MM.1S (cell line): ENCODE measurements at regions not wholly inside any gene's neighbourhood (a gene's known extent, or its start where the extent isn't known, plus 50 kb on each side); places are given as distances from the start of the nearest gene placed in this dataset.

Experiments used
- DNase-seq: peaks from one replicate; pipeline ENCODE4 v3.0.0-alpha.2; 2015
- H2AFZ ChIP-seq: fragments of 300-600 bp; sonication (generic); 2 replicates; pipeline ENCODE4 v1.6.0; 2016; ENCODE audit warnings: antibody characterized with exemption, low read length
- H3F3A ChIP-seq: fragments of 300-600 bp; sonication (generic); 2 replicates; pipeline ENCODE4 v1.6.1; 2016; ENCODE audit warnings: mild to moderate bottlenecking, antibody characterized with exemption, low read length, moderate library complexity, mixed read lengths; ENCODE audit not compliant: insufficient read depth
- H3K27ac ChIP-seq: fragments of 300-600 bp; sonication (generic); 2 replicates; pipeline ENCODE4 v1.5.1; 2016; ENCODE audit warnings: mild to moderate bottlenecking, low read length
- H3K27me3 ChIP-seq: fragments of 300-600 bp; sonication (generic); replicated peaks from 2 replicates; pipeline ENCODE4 v1.6.0; 2016; ENCODE audit warnings: low read length; ENCODE audit not compliant: insufficient read depth
- H3K36me3 ChIP-seq: fragments of 300-600 bp; sonication (generic); replicated peaks from 2 replicates; pipeline ENCODE4 v1.6.1; 2016; ENCODE audit warnings: mild to moderate bottlenecking, low read length, mixed read lengths; ENCODE audit not compliant: insufficient read depth
- H3K4me1 ChIP-seq: fragments of 300-600 bp; sonication (generic); 2 replicates; pipeline ENCODE4 v1.6.1; 2016; ENCODE audit warnings: low read length, mixed read lengths
- H3K4me2 ChIP-seq: fragments of 300-600 bp; sonication (generic); 2 replicates; pipeline ENCODE4 v1.6.0; 2016; ENCODE audit warnings: low read depth, low read length
- H3K4me3 ChIP-seq: fragments of 300-600 bp; sonication (generic); 2 replicates; pipeline ENCODE4 v1.5.1; 2016; ENCODE audit warnings: low read length, mixed read lengths
- H3K79me2 ChIP-seq: fragments of 300-600 bp; sonication (generic); 2 replicates; pipeline ENCODE4 v1.6.1; 2016; ENCODE audit warnings: mixed run types, low read length, mixed read lengths
- H3K9ac ChIP-seq: fragments of 300-600 bp; sonication (generic); 2 replicates; pipeline ENCODE4 v1.6.1; 2016; ENCODE audit warnings: low read length, mixed read lengths
- H3K9me2 ChIP-seq: fragments of 300-600 bp; sonication (generic); replicated peaks from 2 replicates; pipeline ENCODE4 v1.6.1; 2016; ENCODE audit warnings: mild to moderate bottlenecking, low read length, mixed read lengths; ENCODE audit not compliant: insufficient read depth
- H3K9me3 ChIP-seq: fragments of 300-600 bp; sonication (generic); replicated peaks from 2 replicates; pipeline ENCODE4 v1.6.1; 2016; ENCODE audit warnings: mild to moderate bottlenecking, low read length, mixed read lengths; ENCODE audit not compliant: insufficient read depth
- H4K20me1 ChIP-seq: fragments of 300-600 bp; sonication (generic); 2 replicates; pipeline ENCODE4 v1.6.1; 2016; ENCODE audit warnings: mild to moderate bottlenecking, low read length, moderate library complexity, mixed read lengths; ENCODE audit not compliant: insufficient read depth
- CTCF ChIP-seq: fragments of 300-600 bp; sonication (generic); IDR thresholded peaks from 2 replicates; pipeline ENCODE4 v1.5.1; 2016; ENCODE audit warnings: antibody characterized with exemption, low read length, mixed read lengths
- EZH2 ChIP-seq: fragments of 300-600 bp; sonication (generic); optimal IDR thresholded peaks from 2 replicates; pipeline ENCODE3; 2017; ENCODE audit warnings: low read depth, mild to moderate bottlenecking, antibody characterized with exemption, low read length, mixed read lengths
- EZH2phosphoT487 ChIP-seq: fragments of 300-600 bp; sonication (generic); IDR thresholded peaks from 2 replicates; pipeline ENCODE4 v1.6.1; 2018; ENCODE audit warnings: antibody characterized with exemption, low read length

GRCh38 chr17:77858291-77859034 lies 100.0 kb upstream of the TNRC6C start:
- no peaks in the 10 kb centered on the region for H3K9me2 ChIP-seq
- DNase-seq, result no peak
- H2AFZ ChIP-seq, result no peak overlapping the region
- peaks cover 10% of the 10 kb centered on the region for H3K4me1 ChIP-seq
- no peaks in the 10 kb centered on the region for H3K9me3 ChIP-seq
- no peak overlapping the region for H3K4me2 ChIP-seq
- H3K4me3 ChIP-seq, result no peak overlapping the region
- H4K20me1 ChIP-seq, result no peaks in the 10 kb centered on the region
- H3K27me3 ChIP-seq, result peaks cover 89% of the 10 kb centered on the region
- no peaks in the 10 kb centered on the region for H3K36me3 ChIP-seq
- no peak overlapping the region for H3K9ac ChIP-seq
- no peak overlapping the region for H3K27ac ChIP-seq
- H3F3A ChIP-seq, result no peaks in the 10 kb centered on the region; the same call in 1 of the 2 replicates
- no peaks in the 10 kb centered on the region for H3K79me2 ChIP-seq
- TF ChIP-seq EZH2phosphoT487, result no peak
- no peak for TF ChIP-seq CTCF
- TF ChIP-seq EZH2, result no peak

GRCh38 chr17:77859035-77859810 lies 99.3 kb upstream of the TNRC6C start:
- Histone ChIP-seq H3K27ac (no peak overlapping the region), H2AFZ (no peak overlapping the region), H3K9me3 (no peaks in the 10 kb centered on the region), H3K9ac (no peak overlapping the region), H3K4me1 (peaks cover 17% of the 10 kb centered on the region), H4K20me1 (no peaks in the 10 kb centered on the region), H3K79me2 (no peaks in the 10 kb centered on the region), H3K9me2 (no peaks in the 10 kb centered on the region), H3K4me3 (no peak overlapping the region), H3K27me3 (peaks cover 87% of the 10 kb centered on the region), H3K4me2 (no peak overlapping the region), H3F3A (peaks cover 5% of the 10 kb centered on the region), H3K36me3 (no peaks in the 10 kb centered on the region)
- DNase-seq, result no peak
- TF ChIP-seq EZH2phosphoT487 (no peak), EZH2 (no peak), CTCF (no peak)

GRCh38 chr17:77861133-77861695 lies 97.3 kb upstream of the TNRC6C start:
- Histone ChIP-seq H3K4me3 (no peak overlapping the region), H3K36me3 (no peaks in the 10 kb centered on the region), H2AFZ (no peak overlapping the region), H3K4me2 (no peak overlapping the region), H3K27ac (no peak overlapping the region), H4K20me1 (0 out of 2 replicates have a peak, but pooled peaks cover 2% of the 10 kb centered on the region), H3K27me3 (peaks cover 81% of the 10 kb centered on the region), H3K9ac (no peak overlapping the region), H3F3A (peaks cover 16% of the 10 kb centered on the region), H3K9me2 (no peaks in the 10 kb centered on the region), H3K79me2 (no peaks in the 10 kb centered on the region), H3K9me3 (no peaks in the 10 kb centered on the region), H3K4me1 (peaks cover 29% of the 10 kb centered on the region)
- no peak for DNase-seq
- TF ChIP-seq CTCF, result no peak
- TF ChIP-seq EZH2phosphoT487, result no peak
- no peak for TF ChIP-seq EZH2
